Parathyroid adenoma (tissue), 2 donors: ENCODE measurements at regions not wholly inside any gene's neighbourhood (a gene's known extent, or its start where the extent isn't known, plus 50 kb on each side); places are given as distances from the start of the nearest gene placed in this dataset.

ENCODE experiments used
- H2AFZ ChIP-seq: fragments of 300-600 bp; sonication (generic); one replicate; pipeline ENCODE4 v1.7.0; 2017; ENCODE audit warnings: antibody characterized with exemption, mild to moderate bottlenecking
- H3K27ac ChIP-seq: fragments of 300-600 bp; sonication (generic); one replicate; pipeline ENCODE4 v1.7.0; 2017
- H3K27me3 ChIP-seq: fragments of 300-600 bp; sonication (generic); one replicate; pipeline ENCODE4 v1.7.0; 2017; ENCODE audit warnings: low read length; ENCODE audit not compliant: control insufficient read depth, insufficient read depth
- H3K36me3 ChIP-seq: fragments of 300-600 bp; sonication (generic); one replicate; pipeline ENCODE4 v1.7.0; 2017; ENCODE audit warnings: low read length; ENCODE audit not compliant: control insufficient read depth, insufficient read depth
- H3K4me1 ChIP-seq: fragments of 300-600 bp; sonication (generic); one replicate; pipeline ENCODE4 v1.7.0; 2017; ENCODE audit warnings: control low read depth
- H3K4me2 ChIP-seq: fragments of 300-600 bp; sonication (generic); one replicate; pipeline ENCODE4 v1.7.0; 2017; ENCODE audit warnings: low read length
- H3K4me3 ChIP-seq: fragments of 300-600 bp; sonication (generic); one replicate; pipeline ENCODE4 v1.7.0; 2017; ENCODE audit warnings: low read depth, low read length
- H3K79me2 ChIP-seq: fragments of 300-600 bp; sonication (generic); one replicate; pipeline ENCODE4 v1.7.0; 2017; ENCODE audit warnings: control low read depth
- H3K9ac ChIP-seq: fragments of 300-600 bp; sonication (generic); one replicate; pipeline ENCODE4 v1.7.0; 2017; ENCODE audit warnings: mild to moderate bottlenecking
- H3K9me3 ChIP-seq: fragments of 300-600 bp; sonication (generic); one replicate; pipeline ENCODE4 v1.7.0; 2017; ENCODE audit warnings: low read length; ENCODE audit not compliant: control insufficient read depth
- CTCF ChIP-seq: fragments of 300-600 bp; sonication (generic); IDR thresholded peaks from one replicate; pipeline ENCODE4 v1.7.0; 2017; ENCODE audit warnings: antibody characterized with exemption, mild to moderate bottlenecking
- donor health status: primary hyperparathyroidism.

DNA sequence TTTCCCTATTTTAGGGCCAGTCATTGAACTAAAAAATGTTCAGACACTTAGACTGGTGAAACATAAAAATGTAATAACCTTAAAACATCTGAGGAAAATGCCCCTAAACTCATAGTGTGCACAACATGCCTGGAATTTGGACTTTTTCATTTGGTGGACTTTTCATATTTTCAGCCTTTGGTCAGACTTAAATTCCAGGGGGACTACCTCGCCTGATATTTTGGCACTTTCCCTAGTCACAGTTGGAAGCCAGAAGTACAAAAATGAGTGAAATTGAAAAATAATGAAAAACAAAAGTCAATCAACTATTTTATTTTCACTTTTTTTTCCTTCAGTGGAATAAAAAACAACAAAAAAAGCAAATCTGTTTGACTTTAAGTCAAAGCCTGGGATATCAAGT, 256.2 kb downstream of the ACTL7B start:
- no peak overlapping the region for H3K9ac ChIP-seq
- no peak for TF ChIP-seq CTCF
- H3K4me2 ChIP-seq = no peak overlapping the region
- H3K36me3 ChIP-seq = no peaks in the 10 kb centered on the region
- no peaks in the 10 kb centered on the region for H3K79me2 ChIP-seq
- H3K4me1 ChIP-seq = no peaks in the 10 kb centered on the region
- H3K27me3 ChIP-seq = no peaks in the 10 kb centered on the region
- no peak overlapping the region for H2AFZ ChIP-seq
- no peak overlapping the region for H3K27ac ChIP-seq
- H3K9me3 ChIP-seq = no peaks in the 10 kb centered on the region
- H3K4me3 ChIP-seq = no peak overlapping the region

DNA sequence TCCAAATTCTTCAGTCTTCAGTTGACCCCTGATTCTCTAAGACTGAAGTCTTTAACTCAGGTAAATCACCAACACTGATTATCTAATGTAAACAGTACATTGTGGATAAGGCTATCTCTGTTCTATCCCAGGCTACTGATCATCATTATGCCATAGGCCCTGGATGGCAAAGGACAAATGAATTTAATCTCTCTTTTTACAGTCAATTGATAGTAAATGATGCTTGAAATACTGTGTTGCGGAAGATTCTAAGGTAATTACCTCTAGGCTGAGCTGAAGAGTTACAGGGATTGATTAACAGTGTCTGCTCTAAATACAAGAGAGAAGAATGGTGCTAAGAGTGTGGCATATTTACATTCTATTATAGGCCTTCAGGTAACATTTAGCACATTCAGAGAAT, 264.7 kb downstream of the ACTL7B start:
- H2AFZ ChIP-seq = no peak overlapping the region
- no peak overlapping the region for H3K4me3 ChIP-seq
- H3K27ac ChIP-seq = no peak overlapping the region
- no peak for TF ChIP-seq CTCF
- no peaks in the 10 kb centered on the region for H3K9me3 ChIP-seq
- H3K4me2 ChIP-seq = no peak overlapping the region
- H3K27me3 ChIP-seq = no peaks in the 10 kb centered on the region
- H3K9ac ChIP-seq = no peak overlapping the region
- H3K36me3 ChIP-seq = no peaks in the 10 kb centered on the region
- no peaks in the 10 kb centered on the region for H3K79me2 ChIP-seq
- H3K4me1 ChIP-seq = no peaks in the 10 kb centered on the region

DNA sequence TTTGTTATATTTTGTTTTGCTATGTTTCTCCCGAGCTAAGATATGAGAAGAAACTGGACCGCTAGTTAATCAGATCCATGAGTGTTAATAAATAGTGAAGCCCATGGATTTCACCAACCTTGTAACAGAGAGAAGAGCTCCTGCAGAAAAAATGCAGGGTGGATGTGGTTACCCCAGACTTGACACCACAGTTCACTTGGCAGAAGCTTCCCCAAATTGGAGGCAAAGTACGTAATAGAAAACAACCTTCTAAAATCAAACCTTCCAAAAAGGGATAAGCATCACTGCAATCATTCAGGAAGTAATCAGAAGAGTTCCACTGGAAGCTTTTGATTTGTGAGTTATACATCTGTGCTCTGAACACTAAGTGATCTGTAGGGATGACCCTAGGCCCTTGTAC, 267.5 kb downstream of the ACTL7B start:
- Histone ChIP-seq H3K27me3 (no peaks in the 10 kb centered on the region), H2AFZ (no peak overlapping the region), H3K4me3 (no peak overlapping the region), H3K27ac (no peak overlapping the region), H3K36me3 (no peaks in the 10 kb centered on the region), H3K4me1 (no peaks in the 10 kb centered on the region), H3K9ac (no peak overlapping the region), H3K9me3 (no peaks in the 10 kb centered on the region), H3K4me2 (no peak overlapping the region), H3K79me2 (no peaks in the 10 kb centered on the region)
- TF ChIP-seq CTCF = no peak

DNA sequence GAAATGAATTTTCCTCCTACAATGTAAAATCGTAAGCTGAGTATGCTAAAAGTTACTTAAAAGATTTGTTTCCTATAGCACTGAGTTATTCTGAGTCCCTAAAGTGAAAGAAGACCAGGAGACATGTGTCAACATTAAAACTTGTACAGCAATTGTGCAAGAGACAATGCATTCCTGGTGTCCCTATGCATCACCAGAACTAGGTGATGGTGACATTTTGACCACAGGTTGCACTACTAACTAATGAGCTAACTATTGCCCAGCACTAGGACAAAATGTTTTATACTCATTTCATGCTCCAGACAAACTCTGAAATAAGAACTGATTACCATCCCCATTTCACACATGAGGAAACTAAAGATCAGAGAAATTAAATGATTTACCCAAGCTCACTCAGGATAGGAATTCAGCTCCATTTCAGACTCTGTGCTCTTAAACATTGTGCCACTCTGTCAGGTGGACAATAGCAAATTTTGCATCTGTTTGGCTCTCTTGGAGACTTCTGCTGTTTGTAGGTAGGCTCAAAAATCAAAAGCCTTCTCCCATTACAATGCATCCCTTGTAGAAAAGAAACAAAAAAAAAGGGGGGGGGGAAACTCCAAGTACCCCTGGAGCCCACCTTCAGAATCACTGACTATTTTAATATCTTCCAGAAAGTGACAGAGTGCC, 269.2 kb downstream of the ACTL7B start:
- Histone ChIP-seq H3K27me3 (no peaks in the 10 kb centered on the region), H3K4me3 (no peak overlapping the region), H2AFZ (no peak overlapping the region), H3K4me2 (no peak overlapping the region), H3K4me1 (no peaks in the 10 kb centered on the region), H3K9ac (no peak overlapping the region), H3K27ac (no peak overlapping the region), H3K9me3 (no peaks in the 10 kb centered on the region), H3K79me2 (no peaks in the 10 kb centered on the region), H3K36me3 (no peaks in the 10 kb centered on the region)
- no peak for TF ChIP-seq CTCF

DNA sequence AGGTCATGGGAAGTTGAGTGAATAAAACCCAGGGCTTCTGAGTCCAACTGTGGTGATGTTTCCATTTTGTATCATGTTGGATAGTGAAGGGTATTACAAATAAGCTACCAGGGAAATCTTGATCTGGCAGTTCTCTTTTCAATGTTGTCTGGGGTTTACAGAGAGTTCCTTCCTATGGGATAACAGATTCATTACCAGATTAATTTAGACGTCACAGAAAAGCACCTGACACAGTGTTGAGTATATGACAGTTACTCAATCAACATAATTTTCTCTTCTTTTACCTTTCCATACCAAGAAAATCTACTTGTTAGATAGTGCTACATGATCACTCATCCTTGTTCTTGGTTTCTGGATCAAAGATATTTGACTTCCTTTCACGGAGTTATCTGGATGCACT, 270.9 kb downstream of the ACTL7B start:
- H3K4me1 ChIP-seq = no peaks in the 10 kb centered on the region
- no peak overlapping the region for H3K4me2 ChIP-seq
- H2AFZ ChIP-seq = no peak overlapping the region
- no peaks in the 10 kb centered on the region for H3K27me3 ChIP-seq
- H3K36me3 ChIP-seq = no peaks in the 10 kb centered on the region
- no peaks in the 10 kb centered on the region for H3K9me3 ChIP-seq
- TF ChIP-seq CTCF = no peak
- H3K4me3 ChIP-seq = no peak overlapping the region
- H3K9ac ChIP-seq = no peak overlapping the region
- no peak overlapping the region for H3K27ac ChIP-seq
- H3K79me2 ChIP-seq = no peaks in the 10 kb centered on the region
